ENCODE measurements at regions not wholly inside any gene's neighbourhood (a gene's known extent, or its start where the extent isn't known, plus 50 kb on each side); places are given as distances from the start of the nearest gene placed in this dataset.

DNA sequence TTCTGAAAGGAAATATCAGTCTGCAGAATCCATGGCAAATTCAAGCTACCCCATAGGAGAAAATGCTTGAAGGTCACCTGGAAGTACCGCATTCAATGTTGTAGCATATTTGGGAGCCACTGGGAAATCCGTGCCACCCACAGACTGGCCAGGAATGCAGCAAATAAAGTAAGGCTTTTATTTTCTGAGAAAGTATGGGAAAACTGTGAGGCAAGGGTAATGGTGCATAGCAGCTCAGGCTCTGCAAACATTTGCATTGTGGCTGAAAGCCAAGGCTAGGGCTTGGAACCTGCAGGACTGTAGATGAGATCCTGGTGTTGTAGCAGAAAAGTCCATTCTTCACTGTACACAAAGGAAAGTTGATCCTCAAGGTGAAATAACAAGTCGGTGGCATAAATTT is 450.9 kb upstream of the NR3C2 start:
- Histone ChIP-seq H3K4ac (replicated peaks; ENCODE audit: insufficient read length, low read depth, low read length) (no peak overlapping the region), H4K8ac (ENCODE audit: extremely low read depth, insufficient read depth, low read length) (no peak overlapping the region), H4K20me1 (replicated peaks in 1 of 2; ENCODE audit: control insufficient read depth in 1 of 2, insufficient read depth in 2 of 2, low read length in 2 of 2) (no peaks in the 10 kb centered on the region), H2BK15ac (ENCODE audit: low read length) (no peak overlapping the region), H3K9ac (replicated peaks in 1 of 4; ENCODE audit: extremely low read depth in 1 of 4, low read depth in 3 of 4, low read length in 3 of 4) (no peak overlapping the region), H3K27ac (ENCODE audit: low read depth, low read length) (no peak overlapping the region), H3K56ac (replicated peaks; ENCODE audit: insufficient read length, low read depth, low read length) (no peak overlapping the region), H3K9me3 (ENCODE audit: insufficient read depth in 2 of 2, low read depth in 1 of 2, low read length in 1 of 2) (peaks cover 11 to 12% of the 10 kb centered on the region in 2 experiments), H3K4me2 (ENCODE audit: insufficient read depth in 1 of 2, low read depth in 2 of 2, low read length in 2 of 2) (no peak overlapping the region), H2BK20ac (ENCODE audit: low read length) (no peak overlapping the region), H3K4me3 (ENCODE audit: extremely low read depth in 1 of 4, insufficient read depth in 2 of 4, low read depth in 3 of 4, low read length in 4 of 4) (no peak overlapping the region), H3K36me3 (ENCODE audit: control insufficient read depth in 2 of 4, insufficient read depth in 4 of 4, low read length in 3 of 4) (no peaks in the 10 kb centered on the region), H2AK5ac (ENCODE audit: low read depth, low read length) (no peak overlapping the region), H2BK12ac (ENCODE audit: low read depth, low read length) (no peak overlapping the region), H2BK120ac (replicated peaks; ENCODE audit: low read depth, low read length) (no peak overlapping the region), H3K14ac (ENCODE audit: insufficient read length) (no peak overlapping the region), H3K23me2 (ENCODE audit: low read depth, low read length) (no peaks in the 10 kb centered on the region), H4K5ac (ENCODE audit: insufficient read length, low read depth, low read length) (no peak overlapping the region), H3K79me2 (ENCODE audit: control insufficient read depth in 1 of 2, insufficient read depth in 2 of 2, low read length in 2 of 2) (no peaks in the 10 kb centered on the region), H3K18ac (ENCODE audit: extremely low read depth, low read length) (no peak overlapping the region), H3K23ac (ENCODE audit: insufficient read length) (no peak overlapping the region), H3K4me1 (replicated peaks in 1 of 4; ENCODE audit: control insufficient read depth in 3 of 4, insufficient read depth in 4 of 4, low read length in 3 of 4) (no peaks in the 10 kb centered on the region), H2BK5ac (ENCODE audit: low read depth, low read length) (no peak overlapping the region), H4K91ac (replicated peaks; ENCODE audit: insufficient read length, low read length) (no peak overlapping the region), H3K27me3 (replicated peaks in 1 of 4; ENCODE audit: control insufficient read depth in 3 of 4, extremely low read depth in 1 of 4, insufficient read depth in 3 of 4, low read length in 3 of 4) (no peaks in the 10 kb centered on the region), H3K79me1 (ENCODE audit: low read depth, low read length) (no peaks in the 10 kb centered on the region), H2AFZ (ENCODE audit: low read length) (no peak overlapping the region)
- CTCF ChIA-PET (ENCODE audit: partially characterized antibody) = no interaction called here
- 97% methylated on average over 3 of the region's 3 CpGs; no CpG with 5 or more reads in 1 of the 2 experiments for WGBS, 2 experiments (ENCODE audit: extremely low coverage in 1 of 2, insufficient coverage in 1 of 2, insufficient read length in 1 of 2, insufficient replicate concordance in 2 of 2, low coverage in 1 of 2, low lambda C conversion rate in 2 of 2, missing lambda C conversion rate in 1 of 2)
- no peak for TF ChIP-seq RAD21 (IDR thresholded peaks at IDR 0.05 in 1 of 2, conservative IDR thresholded peaks at IDR 0.05 in 1 of 2; ENCODE audit: low read depth in 2 of 2, low read length in 2 of 2)
- TF ChIP-seq KDM1A (IDR thresholded peaks at IDR 0.05; ENCODE audit: borderline replicate concordance, low read length) = no peak
- POLR2A ChIA-PET (ENCODE audit: partially characterized antibody) = no interaction called here
- FAIRE-seq (no peak), DNase-seq (ENCODE audit: low read depth in 1 of 2, low spot score in 2 of 2) (no peak)

All from H1 (cell line).